GM12878 (cell line): ENCODE measurements at regions not wholly inside any gene's neighbourhood (a gene's known extent, or its start where the extent isn't known, plus 50 kb on each side); places are given as distances from the start of the nearest gene placed in this dataset.

Experiments used
- CTCF ChIP-seq, 3 experiments: IDR thresholded peaks in 2 of 3; conservative IDR thresholded peaks in 1 of 3; 2 replicates each; pipeline ENCODE4 v1.5.1; 2011; ENCODE audit warnings: low read depth in 3 of 3, low read length in 3 of 3, mild to moderate bottlenecking in 3 of 3, control low read depth in 2 of 3, moderate library complexity in 2 of 3, inconsistent platforms in 1 of 3, mixed read lengths in 1 of 3; ENCODE audit not compliant: control insufficient read depth in 2 of 3, insufficient read depth in 1 of 3; ENCODE audit errors: extremely low read depth in 1 of 3
- GABPA ChIP-seq: IDR thresholded peaks from 2 replicates; pipeline ENCODE4 v1.6.1; 2014; ENCODE audit warnings: antibody characterized with exemption, low read depth, mild to moderate bottlenecking, inconsistent platforms
- IRF3 ChIP-seq: fragments of 450-650 bp; IDR thresholded peaks from 2 replicates; pipeline ENCODE4 v1.6.1; 2014; ENCODE audit warnings: mild to moderate bottlenecking
- MXI1 ChIP-seq: fragments of 150-350 bp; IDR thresholded peaks from 2 replicates; pipeline ENCODE4 v1.6.1; 2011; ENCODE audit warnings: low read depth, mild to moderate bottlenecking, inconsistent platforms, low read length, improper control_type of control experiment
- MYC ChIP-seq: IDR thresholded peaks from 2 replicates; pipeline ENCODE4 v1.6.1; 2011; ENCODE audit warnings: mild to moderate bottlenecking, low read length, moderate library complexity, inconsistent platforms; ENCODE audit not compliant: insufficient read depth, insufficient replicate concordance, insufficient read length, severe bottlenecking
- POLR2A ChIP-seq: IDR thresholded peaks from 2 replicates; pipeline ENCODE4 v1.6.1; 2011; ENCODE audit warnings: low read depth, mild to moderate bottlenecking, low read length
- POLR2AphosphoS2 ChIP-seq: IDR thresholded peaks from 2 replicates; pipeline ENCODE4 v1.6.1; 2011; ENCODE audit warnings: low read depth, mild to moderate bottlenecking, low read length, improper control_type of control experiment, moderate library complexity
- POLR2AphosphoS5 ChIP-seq: IDR thresholded peaks from 2 replicates; pipeline ENCODE4 v1.6.1; 2011; ENCODE audit warnings: mild to moderate bottlenecking, low read length, inconsistent platforms
- RAD21 ChIP-seq: IDR thresholded peaks from 2 replicates; pipeline ENCODE4 v1.6.1; 2011; ENCODE audit warnings: mild to moderate bottlenecking, low read depth, low read length, moderate library complexity; ENCODE audit not compliant: insufficient read depth
- RELB ChIP-seq: fragments of 450-650 bp; IDR thresholded peaks from 2 replicates; pipeline ENCODE4 v1.6.1; 2017; ENCODE audit warnings: low read depth, mild to moderate bottlenecking, moderate library complexity
- REST ChIP-seq: IDR thresholded peaks from 2 replicates; pipeline ENCODE4 v1.6.1; 2012; ENCODE audit warnings: mild to moderate bottlenecking, low read depth, low read length
- TCF12 ChIP-seq: IDR thresholded peaks from 2 replicates; pipeline ENCODE4 v1.6.1; 2011; ENCODE audit warnings: low read depth, mild to moderate bottlenecking, low read length

GRCh38 chr6:28597217-28597835 lies 71.6 kb downstream of the GPX5 start:
- TF ChIP-seq CTCF (IDR thresholded peaks at IDR 0.05 in 2 of 3, conservative IDR thresholded peaks at IDR 0.05 in 1 of 3; ENCODE audit: control insufficient read depth in 2 of 3, extremely low read depth in 1 of 3, insufficient read depth in 1 of 3, low read depth in 3 of 3, low read length in 3 of 3), result no peak
- no peak for TF ChIP-seq GABPA
- TF ChIP-seq POLR2A, result no peak
- no peak for TF ChIP-seq REST
- no peak for TF ChIP-seq POLR2AphosphoS5
- TF ChIP-seq RAD21, result no peak
- TF ChIP-seq POLR2AphosphoS2, result no peak
- TF ChIP-seq RELB, result no peak
- TF ChIP-seq MXI1, result no peak
- no peak for TF ChIP-seq TCF12
- TF ChIP-seq IRF3, result no peak
- TF ChIP-seq MYC, result no peak
